ENCODE measurements at regions not wholly inside any gene's neighbourhood (a gene's known extent, or its start where the extent isn't known, plus 50 kb on each side); places are given as distances from the start of the nearest gene placed in this dataset.

DNA sequence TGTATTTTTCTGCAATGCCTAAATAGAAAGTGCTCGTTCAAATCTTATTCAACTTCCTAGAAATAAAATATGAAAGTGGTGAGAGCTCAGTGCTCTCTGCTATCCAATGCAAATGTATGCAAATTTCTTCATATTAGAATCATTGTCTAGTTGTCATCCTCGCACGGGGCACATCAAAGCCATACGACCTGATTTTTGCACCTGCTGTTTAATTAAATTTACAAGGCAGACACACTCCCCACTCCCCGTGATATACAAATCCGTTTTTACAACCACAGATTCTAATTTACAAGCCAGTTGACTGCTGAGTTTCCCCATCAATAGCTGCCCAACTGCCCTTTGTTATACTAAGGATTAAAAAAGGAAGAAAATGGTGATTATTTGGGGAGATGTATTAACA, 284.6 kb downstream of the RNF144A start:
- H3K4me3 ChIP-seq (ENCODE audit: low read length) = peak overlapping the region; percentile 4
- H3K9me3 ChIP-seq (ENCODE audit: low read length) = no peaks in the 10 kb centered on the region
- TF ChIP-seq TAF1 (IDR thresholded peaks at IDR 0.05; ENCODE audit: low read depth) = no peak
- no peak for TF ChIP-seq MXI1 (conservative IDR thresholded peaks at IDR 0.05; ENCODE audit: poor library complexity, severe bottlenecking)
- TF ChIP-seq RAD21 (conservative IDR thresholded peaks at IDR 0.05) = no peak
- no peak for TF ChIP-seq EP300 (conservative IDR thresholded peaks at IDR 0.05; ENCODE audit: poor library complexity, severe bottlenecking)
- no peak for TF ChIP-seq POLR2AphosphoS5 (IDR thresholded peaks at IDR 0.05)
- no peak for TF ChIP-seq EZH2 (IDR thresholded peaks at IDR 0.05; ENCODE audit: borderline replicate concordance, insufficient read depth, low read length, poor library complexity, severe bottlenecking)
- no peak for TF ChIP-seq SMC3 (conservative IDR thresholded peaks at IDR 0.05; ENCODE audit: poor library complexity)
- TF ChIP-seq, protein P1, sequence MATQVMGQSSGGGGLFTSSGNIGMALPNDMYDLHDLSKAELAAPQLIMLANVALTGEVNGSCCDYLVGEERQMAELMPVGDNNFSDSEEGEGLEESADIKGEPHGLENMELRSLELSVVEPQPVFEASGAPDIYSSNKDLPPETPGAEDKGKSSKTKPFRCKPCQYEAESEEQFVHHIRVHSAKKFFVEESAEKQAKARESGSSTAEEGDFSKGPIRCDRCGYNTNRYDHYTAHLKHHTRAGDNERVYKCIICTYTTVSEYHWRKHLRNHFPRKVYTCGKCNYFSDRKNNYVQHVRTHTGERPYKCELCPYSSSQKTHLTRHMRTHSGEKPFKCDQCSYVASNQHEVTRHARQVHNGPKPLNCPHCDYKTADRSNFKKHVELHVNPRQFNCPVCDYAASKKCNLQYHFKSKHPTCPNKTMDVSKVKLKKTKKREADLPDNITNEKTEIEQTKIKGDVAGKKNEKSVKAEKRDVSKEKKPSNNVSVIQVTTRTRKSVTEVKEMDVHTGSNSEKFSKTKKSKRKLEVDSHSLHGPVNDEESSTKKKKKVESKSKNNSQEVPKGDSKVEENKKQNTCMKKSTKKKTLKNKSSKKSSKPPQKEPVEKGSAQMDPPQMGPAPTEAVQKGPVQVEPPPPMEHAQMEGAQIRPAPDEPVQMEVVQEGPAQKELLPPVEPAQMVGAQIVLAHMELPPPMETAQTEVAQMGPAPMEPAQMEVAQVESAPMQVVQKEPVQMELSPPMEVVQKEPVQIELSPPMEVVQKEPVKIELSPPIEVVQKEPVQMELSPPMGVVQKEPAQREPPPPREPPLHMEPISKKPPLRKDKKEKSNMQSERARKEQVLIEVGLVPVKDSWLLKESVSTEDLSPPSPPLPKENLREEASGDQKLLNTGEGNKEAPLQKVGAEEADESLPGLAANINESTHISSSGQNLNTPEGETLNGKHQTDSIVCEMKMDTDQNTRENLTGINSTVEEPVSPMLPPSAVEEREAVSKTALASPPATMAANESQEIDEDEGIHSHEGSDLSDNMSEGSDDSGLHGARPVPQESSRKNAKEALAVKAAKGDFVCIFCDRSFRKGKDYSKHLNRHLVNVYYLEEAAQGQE (IDR thresholded peaks at IDR 0.05; ENCODE audit: borderline replicate concordance) = no peak
- no peak overlapping the region for H3K9ac ChIP-seq (ENCODE audit: low read length)
- H3F3A ChIP-seq (ENCODE audit: insufficient read depth, low read length, poor library complexity, severe bottlenecking) = no peaks in the 10 kb centered on the region
- H3K9me2 ChIP-seq (ENCODE audit: insufficient read depth, low read length) = no peaks in the 10 kb centered on the region
- no peaks in the 10 kb centered on the region for H3K36me3 ChIP-seq (ENCODE audit: insufficient read depth, low read length)
- no peak overlapping the region for H3K4me2 ChIP-seq (ENCODE audit: low read length)
- no peaks in the 10 kb centered on the region for H3K27me3 ChIP-seq (ENCODE audit: insufficient read depth, low read depth, low read length)
- no peaks in the 10 kb centered on the region for H3K79me2 ChIP-seq (replicated peaks; ENCODE audit: insufficient read depth, low read length)
- no peaks in the 10 kb centered on the region for H4K20me1 ChIP-seq (ENCODE audit: insufficient read depth)
- no peak overlapping the region for H2AFZ ChIP-seq (ENCODE audit: low read depth, low read length)
- no peak overlapping the region for H3K27ac ChIP-seq (ENCODE audit: low read length)

DNA sequence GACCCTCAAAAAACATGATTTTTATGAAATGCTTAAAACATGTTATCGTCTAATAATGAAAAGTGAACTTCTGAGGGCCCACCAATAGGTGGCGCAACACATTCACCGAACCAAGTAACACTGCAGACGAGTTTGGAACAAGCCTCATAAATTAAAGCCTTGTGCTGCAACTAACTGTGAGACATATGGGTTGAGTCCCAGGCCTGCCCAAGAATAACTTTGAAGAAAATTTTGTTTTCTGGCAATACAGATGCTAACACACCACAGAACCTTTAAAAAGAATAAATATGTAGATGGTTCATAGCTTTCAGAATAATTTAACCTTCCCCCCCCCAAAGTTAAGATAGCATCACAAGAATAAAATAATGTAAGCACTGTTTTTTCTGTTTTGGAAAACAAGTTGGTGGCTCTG, 285.9 kb downstream of the RNF144A start:
- H3K36me3 ChIP-seq (ENCODE audit: insufficient read depth, low read length) = no peaks in the 10 kb centered on the region
- no peak overlapping the region for H3K27ac ChIP-seq (ENCODE audit: low read length)
- TF ChIP-seq, protein P2, sequence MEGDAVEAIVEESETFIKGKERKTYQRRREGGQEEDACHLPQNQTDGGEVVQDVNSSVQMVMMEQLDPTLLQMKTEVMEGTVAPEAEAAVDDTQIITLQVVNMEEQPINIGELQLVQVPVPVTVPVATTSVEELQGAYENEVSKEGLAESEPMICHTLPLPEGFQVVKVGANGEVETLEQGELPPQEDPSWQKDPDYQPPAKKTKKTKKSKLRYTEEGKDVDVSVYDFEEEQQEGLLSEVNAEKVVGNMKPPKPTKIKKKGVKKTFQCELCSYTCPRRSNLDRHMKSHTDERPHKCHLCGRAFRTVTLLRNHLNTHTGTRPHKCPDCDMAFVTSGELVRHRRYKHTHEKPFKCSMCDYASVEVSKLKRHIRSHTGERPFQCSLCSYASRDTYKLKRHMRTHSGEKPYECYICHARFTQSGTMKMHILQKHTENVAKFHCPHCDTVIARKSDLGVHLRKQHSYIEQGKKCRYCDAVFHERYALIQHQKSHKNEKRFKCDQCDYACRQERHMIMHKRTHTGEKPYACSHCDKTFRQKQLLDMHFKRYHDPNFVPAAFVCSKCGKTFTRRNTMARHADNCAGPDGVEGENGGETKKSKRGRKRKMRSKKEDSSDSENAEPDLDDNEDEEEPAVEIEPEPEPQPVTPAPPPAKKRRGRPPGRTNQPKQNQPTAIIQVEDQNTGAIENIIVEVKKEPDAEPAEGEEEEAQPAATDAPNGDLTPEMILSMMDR (IDR thresholded peaks at IDR 0.05; ENCODE audit: poor library complexity, severe bottlenecking) = peak; percentile 88
- peak; percentile 83 for TF ChIP-seq SMC3 (conservative IDR thresholded peaks at IDR 0.05; ENCODE audit: poor library complexity)
- TF ChIP-seq, protein P1 (IDR thresholded peaks at IDR 0.05; ENCODE audit: borderline replicate concordance) = no peak
- TF ChIP-seq POLR2AphosphoS5 (IDR thresholded peaks at IDR 0.05) = no peak
- TF ChIP-seq MXI1 (conservative IDR thresholded peaks at IDR 0.05; ENCODE audit: poor library complexity, severe bottlenecking) = no peak
- TF ChIP-seq EP300 (conservative IDR thresholded peaks at IDR 0.05; ENCODE audit: poor library complexity, severe bottlenecking) = no peak
- no peak for TF ChIP-seq TAF1 (IDR thresholded peaks at IDR 0.05; ENCODE audit: low read depth)
- peak; percentile 87 for TF ChIP-seq RAD21 (conservative IDR thresholded peaks at IDR 0.05)
- TF ChIP-seq EZH2 (IDR thresholded peaks at IDR 0.05; ENCODE audit: borderline replicate concordance, insufficient read depth, low read length, poor library complexity, severe bottlenecking) = no peak

More for the DNA sequence above, 285.9 kb downstream of the RNF144A start:
- no peak overlapping the region for H3K4me2 ChIP-seq (ENCODE audit: low read length)
- no peaks in the 10 kb centered on the region for H3F3A ChIP-seq (ENCODE audit: insufficient read depth, low read length, poor library complexity, severe bottlenecking)
- no peaks in the 10 kb centered on the region for H4K20me1 ChIP-seq (ENCODE audit: insufficient read depth)
- no peaks in the 10 kb centered on the region for H3K79me2 ChIP-seq (replicated peaks; ENCODE audit: insufficient read depth, low read length)
- H2AFZ ChIP-seq (ENCODE audit: low read depth, low read length) = no peak overlapping the region
- H3K9ac ChIP-seq (ENCODE audit: low read length) = no peak overlapping the region
- no peak overlapping the region for H3K4me3 ChIP-seq (ENCODE audit: low read length)
- no peaks in the 10 kb centered on the region for H3K9me2 ChIP-seq (ENCODE audit: insufficient read depth, low read length)
- no peaks in the 10 kb centered on the region for H3K9me3 ChIP-seq (ENCODE audit: low read length)
- H3K27me3 ChIP-seq (ENCODE audit: insufficient read depth, low read depth, low read length) = no peaks in the 10 kb centered on the region

Data from neural cell (in vitro differentiated cells).